H9 (cell line): ENCODE measurements at regions not wholly inside any gene's neighbourhood (a gene's known extent, or its start where the extent isn't known, plus 50 kb on each side); places are given as distances from the start of the nearest gene placed in this dataset.

Source experiments
- DNase-seq: peaks from one replicate; pipeline ENCODE4 v3.0.0-alpha.2; 2017
- H2AFZ ChIP-seq: one replicate; pipeline ENCODE4 v1.6.1; 2013; ENCODE audit warnings: mild to moderate bottlenecking, low read length, control low read depth, moderate library complexity
- H2AK5ac ChIP-seq: 2 replicates; pipeline ENCODE4 v1.6.1; 2013; ENCODE audit warnings: low read length, control low read depth, mixed read lengths; ENCODE audit not compliant: insufficient read length
- H2BK120ac ChIP-seq: one replicate; pipeline ENCODE4 v1.6.1; 2013; ENCODE audit warnings: low read depth, mild to moderate bottlenecking, low read length, control low read depth, inconsistent platforms; ENCODE audit not compliant: poor library complexity, severe bottlenecking
- H2BK12ac ChIP-seq: 2 replicates; pipeline ENCODE4 v1.6.1; 2013; ENCODE audit warnings: low read length, control low read depth, mixed read lengths, low read depth; ENCODE audit not compliant: insufficient read length
- H2BK15ac ChIP-seq: 2 replicates; pipeline ENCODE4 v1.6.1; 2013; ENCODE audit warnings: low read depth, low read length, control low read depth
- H2BK20ac ChIP-seq: one replicate; pipeline ENCODE4 v1.6.1; 2013; ENCODE audit warnings: low read depth, mild to moderate bottlenecking, low read length, control low read depth, inconsistent platforms; ENCODE audit not compliant: poor library complexity, severe bottlenecking
- H2BK5ac ChIP-seq: 2 replicates; pipeline ENCODE4 v1.6.1; 2013; ENCODE audit warnings: low read length, control low read depth, mixed read lengths; ENCODE audit not compliant: insufficient read length
- H3K14ac ChIP-seq: 2 replicates; pipeline ENCODE4 v1.6.1; 2013; ENCODE audit warnings: low read length, control low read depth; ENCODE audit not compliant: insufficient read depth
- H3K18ac ChIP-seq: 2 replicates; pipeline ENCODE4 v1.6.1; 2013; ENCODE audit warnings: low read depth, mild to moderate bottlenecking, mixed read lengths, low read length, control low read depth; ENCODE audit not compliant: insufficient read length
- H3K23ac ChIP-seq: 2 replicates; pipeline ENCODE4 v1.6.1; 2013; ENCODE audit warnings: low read length, control low read depth, mixed read lengths, low read depth; ENCODE audit not compliant: insufficient read length
- H3K23me2 ChIP-seq: 2 replicates; pipeline ENCODE4 v1.6.1; 2013; ENCODE audit warnings: low read depth, mild to moderate bottlenecking, mixed read lengths, low read length, control low read depth; ENCODE audit not compliant: insufficient read length, poor library complexity, severe bottlenecking
- H3K27ac ChIP-seq: 2 replicates; pipeline ENCODE4 v1.5.1; 2013; ENCODE audit warnings: low read length, control low read depth, mixed read lengths, low read depth; ENCODE audit not compliant: insufficient read length
- H3K27me3 ChIP-seq: 2 replicates; pipeline ENCODE4 v1.6.1; 2013; ENCODE audit warnings: low read length, control low read depth, inconsistent platforms; ENCODE audit not compliant: insufficient read depth
- H3K4ac ChIP-seq: 2 replicates; pipeline ENCODE4 v1.6.1; 2013; ENCODE audit warnings: low read depth, mild to moderate bottlenecking, control low read depth, inconsistent platforms, low read length, moderate library complexity
- H3K4me1 ChIP-seq: 2 replicates; pipeline ENCODE4 v1.6.1; 2013; ENCODE audit warnings: low read length, control low read depth, inconsistent platforms; ENCODE audit not compliant: insufficient read depth
- H3K4me2 ChIP-seq: 2 replicates; pipeline ENCODE4 v1.6.1; 2013; ENCODE audit warnings: low read length, control low read depth, mixed read lengths; ENCODE audit not compliant: insufficient read length, insufficient read depth
- H3K56ac ChIP-seq: 2 replicates; pipeline ENCODE4 v1.6.1; 2013; ENCODE audit warnings: low read depth, mild to moderate bottlenecking, mixed read lengths, low read length, control low read depth; ENCODE audit not compliant: insufficient read length
- H3K79me1 ChIP-seq: 2 replicates; pipeline ENCODE4 v1.6.1; 2013; ENCODE audit warnings: low read depth, mild to moderate bottlenecking, moderate library complexity, low read length, control low read depth, inconsistent platforms; ENCODE audit not compliant: insufficient read depth, poor library complexity, severe bottlenecking
- H3K79me2 ChIP-seq: 2 replicates; pipeline ENCODE4 v1.6.1; 2013; ENCODE audit warnings: low read length, control low read depth, inconsistent platforms; ENCODE audit not compliant: insufficient read depth
- H3K9ac ChIP-seq: 2 replicates; pipeline ENCODE4 v1.6.1; 2013; ENCODE audit warnings: low read length, control low read depth, mixed read lengths; ENCODE audit not compliant: insufficient read length; ENCODE audit errors: extremely low read depth
- H3K9me3 ChIP-seq: one replicate; pipeline ENCODE4 v1.6.1; 2013; ENCODE audit warnings: low read depth, low read length, inconsistent platforms; ENCODE audit not compliant: control insufficient read depth
- H3T11ph ChIP-seq: one replicate; pipeline ENCODE4 v1.6.1; 2013; ENCODE audit warnings: mild to moderate bottlenecking, low read length, control low read depth, inconsistent platforms
- H4K20me1 ChIP-seq: one replicate; pipeline ENCODE4 v1.6.1; 2013; ENCODE audit not compliant: control insufficient read depth, insufficient read length, insufficient read depth
- H4K5ac ChIP-seq: 2 replicates; pipeline ENCODE4 v1.6.1; 2013; ENCODE audit warnings: low read depth, mild to moderate bottlenecking, mixed read lengths, low read length, control low read depth; ENCODE audit not compliant: insufficient read length
- H4K8ac ChIP-seq: replicated peaks from 2 replicates; pipeline ENCODE4 v1.6.1; 2013; ENCODE audit warnings: low read length, control low read depth, mixed read lengths, low read depth; ENCODE audit not compliant: insufficient read length
- H4K91ac ChIP-seq: 2 replicates; pipeline ENCODE4 v1.6.1; 2013; ENCODE audit warnings: low read depth, mild to moderate bottlenecking, moderate library complexity, mixed read lengths, low read length, control low read depth; ENCODE audit not compliant: insufficient read length
- H3K27ac Mint-ChIP-seq, 3 experiments: 2 replicates in 2 of 3; 3 replicates in 1 of 3; pipeline ENCODE4 v1.8.0; 2020 to 2021; ENCODE audit warnings: mixed read lengths in 3 of 3, mild to moderate bottlenecking in 1 of 3, moderate library complexity in 1 of 3
- H3K27me3 Mint-ChIP-seq: 2 replicates; pipeline ENCODE4 v1.8.0; 2021; ENCODE audit warnings: low read depth, mild to moderate bottlenecking, moderate library complexity, mixed read lengths
- H3K36me3 Mint-ChIP-seq, 3 experiments: 2 replicates in 2 of 3; 3 replicates in 1 of 3; pipeline ENCODE4 v1.8.0; 2020 to 2021; ENCODE audit warnings: low read depth in 3 of 3, mixed read lengths in 3 of 3; ENCODE audit not compliant: insufficient read depth in 1 of 3
- H3K4me1 Mint-ChIP-seq, 2 experiments: 2 replicates each; pipeline ENCODE4 v1.8.0; 2020; ENCODE audit warnings: mixed read lengths in 2 of 2
- H3K4me3 Mint-ChIP-seq, 2 experiments: 2 replicates in 1 of 2; 3 replicates in 1 of 2; pipeline ENCODE4 v1.8.0; 2020 to 2021; ENCODE audit warnings: mild to moderate bottlenecking in 2 of 2, mixed read lengths in 2 of 2, moderate library complexity in 1 of 2
- H3K9me3 Mint-ChIP-seq, 2 experiments: 2 replicates in 1 of 2; 3 replicates in 1 of 2; pipeline ENCODE4 v1.8.0; 2020; ENCODE audit warnings: mild to moderate bottlenecking in 2 of 2, mixed read lengths in 2 of 2, moderate library complexity in 1 of 2
- CTCF ChIP-seq: fragments of 200-600 bp; sonication (generic); conservative IDR thresholded peaks from 3 replicates; pipeline ENCODE4 v1.8.0; 2021; ENCODE audit warnings: antibody characterized with exemption, mild to moderate bottlenecking
- WGBS: extraction: QIAGEN DNeasy Blood & Tissue Kit; methylation state at CpG from one replicate; pipeline ENCODE4 v1.1.7; 2013; ENCODE audit warnings: missing lambda C conversion rate, low lambda C conversion rate, mixed read lengths; ENCODE audit not compliant: insufficient read length; ENCODE audit errors: extremely low coverage; 5-methylcytosine and 5-hydroxymethylcytosine counted together

DNA sequence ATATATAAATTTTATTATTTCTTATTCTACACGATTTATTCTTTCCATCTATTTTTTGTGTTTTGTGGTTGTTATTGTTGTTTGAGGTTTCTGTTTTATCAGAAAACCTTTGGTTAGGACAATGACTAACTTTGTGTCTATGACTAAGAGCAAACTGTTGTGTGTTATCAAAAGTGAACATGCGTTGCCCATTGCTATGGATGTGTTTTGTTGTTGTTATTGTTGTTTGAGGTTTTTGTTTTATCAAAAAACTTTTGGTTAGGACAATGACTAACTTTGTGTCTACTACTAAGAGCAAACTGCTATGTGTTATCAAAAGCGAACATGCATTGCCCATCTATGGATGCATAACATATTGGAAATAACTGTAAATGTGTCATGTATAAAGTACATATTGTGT lies 692.3 kb downstream of the SLITRK1 start:
- Histone ChIP-seq H2BK120ac (no peak overlapping the region), H2AFZ (no peak overlapping the region), H2BK12ac (no peak overlapping the region), H3K79me1 (no peaks in the 10 kb centered on the region), H3K23me2 (no peaks in the 10 kb centered on the region), H3K27me3 (no peaks in the 10 kb centered on the region), H3K23ac (no peak overlapping the region), H3K14ac (no peak overlapping the region), H3K9me3 (no peaks in the 10 kb centered on the region), H3K56ac (no peak overlapping the region), H4K20me1 (no peaks in the 10 kb centered on the region), H4K91ac (no peak overlapping the region), H4K8ac (no peak overlapping the region), H3K27ac (no peak overlapping the region), H3K4me1 (no peaks in the 10 kb centered on the region), H4K5ac (no peak overlapping the region), H3K4me2 (no peak overlapping the region), H3K4ac (no peak overlapping the region), H3T11ph (no peak overlapping the region), H3K79me2 (no peaks in the 10 kb centered on the region), H2BK5ac (no peak overlapping the region), H2BK15ac (no peak overlapping the region), H3K18ac (no peak overlapping the region), H2BK20ac (no peak overlapping the region), H2AK5ac (no peak overlapping the region), H3K9ac (no peak overlapping the region)
- H3K9me3 Mint-ChIP-seq = peaks cover 15 to 21% of the 10 kb centered on the region in 2 experiments
- no peaks in the 10 kb centered on the region for H3K27me3 Mint-ChIP-seq
- no peak overlapping the region for H3K27ac Mint-ChIP-seq
- peaks cover 4 to 15% (median 5%) of the 10 kb centered on the region in 3 experiments for H3K36me3 Mint-ChIP-seq
- no CpG with 5 or more reads among the region's 3 CpGs for whole genome bisulfite sequencing
- no peak for DNase-seq
- no peak for TF ChIP-seq CTCF
- no peak overlapping the region for H3K4me3 Mint-ChIP-seq
- H3K4me1 Mint-ChIP-seq = no peaks in the 10 kb centered on the region
